Adrenal gland (tissue), 5 donors: ENCODE measurements at regions not wholly inside any gene's neighbourhood (a gene's known extent, or its start where the extent isn't known, plus 50 kb on each side); places are given as distances from the start of the nearest gene placed in this dataset.

Experiments used
- CTCF ChIP-seq, 6 experiments: fragments of 450-650 bp in 4 of 6; fragments of 200-600 bp in 2 of 6; sonication (generic) in 1 of 6; IDR thresholded peaks; 1 replicate in 5 of 6; 2 replicates in 1 of 6; pipeline versions ENCODE4 v1.5.1 to v1.8.0; 2016 to 2021; ENCODE audit warnings: antibody characterized with exemption in 6 of 6, mild to moderate bottlenecking in 2 of 6, moderate library complexity in 1 of 6
- POLR2A ChIP-seq, 2 donors: fragments of 450-650 bp; IDR thresholded peaks; one replicate each; pipeline ENCODE4 v1.6.1; 2017; ENCODE audit warnings: antibody characterized with exemption in 2 of 2, mild to moderate bottlenecking in 2 of 2, moderate library complexity in 1 of 2
- donor health status: DM: no; HTN: no; CAD: no.

DNA sequence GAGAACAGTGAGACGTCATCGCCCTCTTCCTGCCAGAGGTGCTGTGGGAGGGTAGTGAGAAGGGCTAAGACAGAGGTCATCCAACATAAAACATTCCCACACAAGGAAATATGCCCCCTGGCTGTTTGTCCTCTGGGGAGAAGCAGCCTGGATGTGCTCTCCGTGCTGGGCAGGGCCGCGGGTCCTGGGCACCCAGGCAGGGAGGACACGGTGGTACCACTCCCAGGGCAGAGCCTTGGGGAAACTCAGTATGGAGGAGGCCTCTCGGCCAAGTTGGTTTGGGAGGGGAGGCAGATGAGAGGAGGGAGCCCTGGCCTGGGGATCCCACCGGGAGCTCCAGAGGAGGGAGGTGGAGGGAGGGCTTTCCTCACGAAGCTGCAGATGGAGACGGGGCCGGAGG lies 129.4 kb downstream of the GLRX3 start:
- no peak for TF ChIP-seq CTCF (IDR thresholded peaks at IDR 0.05)
- TF ChIP-seq POLR2A (IDR thresholded peaks at IDR 0.05), result no peak
